Keratinocyte (primary cell): ENCODE measurements at regions not wholly inside any gene's neighbourhood (a gene's known extent, or its start where the extent isn't known, plus 50 kb on each side); places are given as distances from the start of the nearest gene placed in this dataset.

Source experiments
- CTCF ChIP-seq, 3 experiments: IDR thresholded peaks in 1 of 3; conservative IDR thresholded peaks in 1 of 3; optimal IDR thresholded peaks in 1 of 3; 2 replicates in 2 of 3; 3 replicates in 1 of 3; pipeline versions ENCODE3 to v1.5.1; 2011; ENCODE audit warnings: low read length in 3 of 3, mild to moderate bottlenecking in 3 of 3, moderate library complexity in 2 of 3, control low read depth in 1 of 3, inconsistent platforms in 1 of 3; ENCODE audit not compliant: insufficient read depth in 2 of 3; ENCODE audit errors: extremely low read depth in 1 of 3
- EZH2 ChIP-seq: IDR thresholded peaks from one replicate; pipeline ENCODE4 v1.6.1; 2012; ENCODE audit warnings: inconsistent platforms, mild to moderate bottlenecking, low read length, moderate library complexity

- TF ChIP-seq EZH2 (no peak), CTCF (optimal IDR thresholded peaks at IDR 0.05 in 1 of 3, IDR thresholded peaks at IDR 0.05 in 1 of 3, conservative IDR thresholded peaks at IDR 0.05 in 1 of 3; ENCODE audit: extremely low read depth in 1 of 3, insufficient read depth in 2 of 3, low read length in 3 of 3) (no peak)
Measured at GRCh38 chr2:489084-489483, 188.1 kb downstream of the TMEM18 start.
